SKM-1 (cell line): ENCODE measurements at regions not wholly inside any gene's neighbourhood (a gene's known extent, or its start where the extent isn't known, plus 50 kb on each side); places are given as distances from the start of the nearest gene placed in this dataset.

ENCODE experiments used
- DNase-seq: peaks from one replicate; lab custom pipeline; 2025; ENCODE audit not compliant: unreplicated experiment; lab: John Stamatoyannopoulos, UW

DNA sequence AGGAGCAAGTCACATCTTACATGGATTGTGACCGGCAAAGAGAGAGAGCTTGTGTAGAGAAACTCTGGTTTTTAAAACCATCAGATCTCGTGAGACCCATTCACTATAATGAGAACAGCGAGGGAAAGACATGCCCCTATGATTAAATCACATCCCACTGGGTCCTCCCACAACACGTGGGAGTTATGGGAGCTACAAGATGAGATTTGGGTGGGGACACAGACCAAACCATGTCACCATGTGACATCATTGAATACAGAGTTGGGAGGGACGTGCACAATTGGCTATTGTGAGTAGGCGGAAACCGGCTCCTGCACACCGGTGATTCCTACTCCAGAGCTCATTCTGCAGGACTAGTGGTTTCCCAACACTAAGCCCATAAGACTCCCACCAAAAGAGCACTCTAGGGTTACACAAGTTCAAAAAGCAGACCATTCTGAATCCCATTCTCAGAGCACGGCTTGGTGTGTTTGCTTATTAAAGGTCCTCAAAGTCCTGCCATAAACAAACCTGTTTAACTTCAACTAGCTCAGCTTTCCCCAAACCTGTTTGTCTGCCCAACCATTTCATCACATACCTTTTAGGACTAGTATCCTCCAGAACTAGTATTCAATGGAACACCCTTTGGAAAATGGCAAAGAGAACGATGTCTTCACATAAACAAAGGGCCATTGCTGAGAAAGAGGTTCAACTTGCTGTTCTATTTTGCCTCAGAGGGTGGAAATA lies 167.6 kb downstream of the TLE3 start:
- no peak for DNase-seq

DNA sequence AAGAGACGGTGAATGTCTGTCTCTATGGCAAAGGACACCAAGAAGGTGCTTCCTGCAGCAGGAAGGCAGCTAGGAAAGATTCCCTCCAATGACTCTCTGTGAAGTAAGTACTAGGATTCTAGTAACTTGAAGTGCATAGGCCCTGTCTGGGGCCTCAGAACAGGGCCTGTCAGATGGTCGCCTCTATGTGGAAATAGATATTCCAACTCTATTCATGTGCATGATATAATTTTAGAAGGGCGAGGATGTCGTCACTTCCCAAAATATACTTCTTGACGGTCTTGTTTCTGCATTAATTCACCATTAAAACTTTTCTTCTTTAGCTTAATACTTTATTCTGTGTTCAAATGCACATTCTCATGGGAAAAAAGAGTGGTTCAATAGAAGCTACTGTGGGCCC lies 167.0 kb downstream of the TLE3 start:
- DNase-seq = no peak

DNA sequence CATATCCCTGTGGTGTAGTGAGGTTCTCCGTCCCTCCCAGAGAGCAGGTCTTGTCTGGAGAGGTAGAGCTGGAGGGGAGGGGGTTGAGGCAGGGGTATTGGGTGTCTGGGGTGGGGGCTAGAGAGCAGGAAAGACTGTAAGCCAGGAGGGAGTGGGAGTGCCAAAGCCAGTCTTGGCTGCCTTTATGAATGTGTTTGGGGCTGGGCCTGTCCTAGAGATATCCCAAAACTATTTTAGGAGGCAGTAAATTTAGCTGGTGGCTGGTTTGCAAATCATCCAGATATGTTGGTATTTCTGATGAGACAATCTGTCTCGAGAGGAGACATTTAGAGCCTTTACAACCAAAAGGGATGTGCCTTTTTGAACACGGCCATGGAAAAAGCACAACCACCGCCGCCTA lies 166.6 kb downstream of the TLE3 start:
- DNase-seq = no peak

DNA sequence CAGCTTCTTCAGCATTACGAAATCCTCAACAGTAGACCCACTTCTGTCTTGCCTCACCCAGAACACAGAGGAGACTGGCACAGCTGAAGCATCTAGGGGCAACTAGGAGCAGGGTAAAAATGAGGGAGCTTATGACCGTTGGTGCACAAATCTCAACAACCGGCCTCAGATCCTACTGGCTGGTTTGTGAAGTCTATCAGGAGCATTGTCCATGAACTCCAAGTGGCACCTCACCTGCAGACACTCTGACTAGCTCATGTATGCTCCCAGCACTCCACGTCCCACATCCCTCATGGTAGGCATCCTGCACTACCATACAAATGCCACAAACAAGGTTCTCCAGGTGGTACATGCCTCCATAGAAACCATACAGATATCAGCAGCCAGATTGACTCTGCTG lies 163.1 kb downstream of the TLE3 start:
- DNase-seq = no peak

DNA sequence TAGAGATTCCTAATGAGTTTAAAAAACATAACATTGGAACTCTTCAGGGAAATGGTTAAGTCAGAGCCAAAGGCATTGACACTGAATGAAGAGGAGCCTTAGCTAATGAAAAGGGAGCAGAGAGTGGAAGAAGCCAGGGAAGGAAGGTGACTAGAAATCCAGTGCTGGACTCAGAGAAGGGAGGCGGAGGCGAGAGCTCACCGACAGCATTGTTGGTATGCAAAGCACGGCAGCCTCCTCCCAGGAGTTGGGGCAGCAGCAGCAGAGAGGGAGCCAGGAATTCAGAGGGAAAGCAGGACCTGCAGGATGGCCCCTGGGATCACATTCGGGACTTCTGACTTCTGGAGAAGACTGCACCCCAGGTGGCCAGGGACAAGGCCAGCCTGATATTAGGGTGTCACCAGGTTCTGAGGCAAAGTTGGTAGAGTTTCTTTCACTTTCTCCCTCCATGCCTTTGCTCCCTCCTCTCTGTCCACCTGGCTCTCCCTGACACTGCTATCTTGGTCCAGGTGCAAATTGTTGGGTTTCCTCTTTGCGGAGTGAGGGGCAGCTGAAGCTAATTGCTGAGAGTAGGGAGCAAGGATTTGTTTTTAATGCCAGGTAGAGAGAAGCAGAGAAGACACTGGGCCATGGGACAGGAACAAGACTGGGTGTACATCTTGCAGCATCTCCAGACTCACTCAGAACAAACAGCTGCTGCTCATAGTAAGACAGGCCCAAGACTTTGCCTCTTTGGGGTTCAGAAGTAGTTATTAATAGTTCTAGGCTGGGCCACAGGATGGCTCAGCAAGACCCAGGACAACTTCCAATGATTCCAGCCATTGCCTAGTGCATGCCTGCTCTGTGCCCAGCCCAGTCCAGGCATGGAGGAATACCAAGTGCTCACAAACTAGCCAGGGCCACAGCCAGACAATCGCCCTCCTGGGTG lies 157.9 kb downstream of the TLE3 start:
- no peak for DNase-seq

DNA sequence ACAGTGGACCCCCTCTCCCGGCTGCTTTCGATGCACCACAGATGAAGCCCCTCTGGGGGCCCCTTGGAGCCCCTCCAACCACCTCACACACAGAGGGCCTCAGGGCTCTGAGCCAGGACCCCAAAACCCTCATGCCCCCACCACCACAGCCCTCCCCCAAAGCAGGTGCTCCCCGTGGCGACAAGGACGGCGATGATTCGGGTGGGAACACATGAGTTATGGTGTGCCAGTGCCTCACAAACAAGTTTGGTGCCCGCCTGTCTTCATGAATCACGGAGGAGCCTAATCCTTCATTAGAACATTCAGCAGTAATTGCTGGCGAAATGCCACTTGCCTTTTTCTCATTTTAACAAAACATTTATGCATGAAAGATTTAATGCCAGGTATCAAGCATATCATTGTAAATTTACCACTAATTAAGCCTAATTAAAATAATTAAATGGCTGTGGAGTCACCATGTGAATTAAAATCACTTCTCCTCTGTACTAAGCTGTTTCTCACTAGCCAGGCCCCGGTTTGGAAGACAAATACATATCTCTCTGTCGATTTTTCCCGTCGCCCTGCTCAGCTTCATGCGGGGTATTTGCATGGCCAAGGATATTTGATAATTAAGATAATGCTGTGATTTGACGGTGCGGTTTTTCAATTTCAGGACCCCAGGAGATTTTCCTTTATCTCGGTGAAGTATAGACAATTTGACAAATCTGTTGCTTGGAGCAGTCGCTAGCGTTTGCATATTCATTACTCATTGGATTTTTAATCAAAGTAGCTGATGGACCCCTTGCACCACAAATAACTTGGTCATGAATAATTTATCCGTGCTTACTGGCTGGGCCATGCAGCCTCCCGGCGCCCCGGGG lies 157.0 kb downstream of the TLE3 start:
- no peak for DNase-seq

DNA sequence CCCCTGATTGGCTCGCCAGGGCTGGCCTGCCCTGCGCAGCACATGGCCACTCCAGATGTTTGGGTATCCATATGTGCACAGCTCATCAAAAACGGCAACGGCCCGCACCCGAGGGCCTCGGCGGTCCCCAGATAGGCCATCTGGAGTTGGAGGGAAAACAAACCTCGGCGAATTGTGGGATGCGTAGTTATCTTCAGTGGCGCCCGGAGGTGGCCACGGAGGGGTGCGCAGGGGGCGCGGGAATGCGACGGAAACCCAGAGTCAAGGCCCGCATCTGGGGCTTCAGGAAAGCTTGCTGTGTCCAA lies 156.5 kb downstream of the TLE3 start:
- no peak for DNase-seq

DNA sequence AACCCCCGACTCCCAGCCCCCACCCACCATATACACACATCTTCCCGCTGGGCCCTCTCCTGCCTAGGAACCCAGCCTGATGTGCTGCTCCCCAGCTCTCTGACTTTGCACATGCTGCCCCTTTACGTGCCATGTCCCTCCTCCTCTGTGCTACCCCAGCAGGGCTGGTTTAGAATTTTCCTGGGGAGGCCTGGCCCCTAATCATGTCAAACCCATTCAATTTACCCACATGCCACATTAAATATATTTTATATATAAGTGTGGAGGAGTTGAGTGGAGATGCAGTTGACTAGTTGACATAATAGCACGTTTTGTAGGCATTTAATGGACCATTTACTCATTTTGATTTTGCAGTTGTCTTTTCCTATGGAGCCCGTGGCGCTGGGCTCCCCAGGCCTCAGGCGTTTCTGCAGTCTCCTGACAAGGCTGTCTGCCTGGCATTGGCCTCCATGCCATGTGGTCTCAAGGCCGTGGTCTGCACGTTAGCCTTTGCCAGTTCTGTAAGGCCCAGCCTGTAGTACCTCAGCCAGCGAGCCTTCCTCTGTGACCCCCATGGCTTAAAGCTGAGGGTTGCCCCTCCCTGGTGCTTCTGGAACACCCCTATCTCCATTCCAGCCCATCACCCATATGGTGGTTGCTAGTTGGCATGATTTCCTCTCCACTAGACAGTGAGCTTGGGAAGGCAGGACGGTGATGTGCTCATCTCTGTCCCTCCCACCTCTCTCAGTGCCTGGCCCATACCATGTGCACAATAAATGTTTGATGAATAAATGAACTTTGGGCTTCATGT lies 155.8 kb downstream of the TLE3 start:
- no peak for DNase-seq

DNA sequence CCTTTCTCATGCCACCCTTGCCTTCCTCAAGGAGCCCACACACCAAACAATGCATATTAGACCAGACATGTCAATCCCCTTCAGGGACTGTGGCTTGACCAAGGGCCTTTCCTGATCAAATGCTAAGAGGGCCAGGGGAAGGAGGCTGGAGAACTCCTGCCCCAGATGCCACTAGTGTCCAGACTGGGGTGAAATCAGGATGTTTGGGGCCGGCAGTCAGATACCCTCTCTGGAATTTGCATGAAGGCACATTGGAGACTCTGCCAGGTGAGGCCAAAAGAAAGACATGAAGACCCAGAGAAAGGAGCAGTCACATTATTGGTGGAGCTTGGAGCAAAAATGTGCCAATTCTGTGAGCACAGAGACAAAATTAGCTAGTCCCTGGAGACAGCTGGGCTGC lies 154.1 kb downstream of the TLE3 start:
- DNase-seq = no peak

DNA sequence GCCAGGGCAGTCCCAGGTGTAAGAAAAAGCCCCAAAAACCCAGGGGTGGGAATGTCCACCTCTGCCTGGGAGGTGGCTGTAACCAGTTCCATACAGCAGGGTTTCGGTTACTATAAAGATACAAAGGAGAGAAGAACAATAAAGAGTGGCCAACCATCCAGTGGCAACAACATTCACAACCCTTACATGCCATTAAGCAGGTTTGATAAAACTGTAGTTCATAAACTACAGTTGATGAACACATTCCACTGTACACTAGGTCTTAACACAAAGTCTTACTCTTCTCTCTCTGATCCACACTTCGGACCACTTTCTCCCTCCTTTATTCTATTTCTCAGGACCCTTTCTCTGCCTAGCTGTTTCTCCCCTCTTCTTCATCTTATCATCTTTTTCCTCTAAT lies 152.0 kb downstream of the TLE3 start:
- no peak for DNase-seq

DNA sequence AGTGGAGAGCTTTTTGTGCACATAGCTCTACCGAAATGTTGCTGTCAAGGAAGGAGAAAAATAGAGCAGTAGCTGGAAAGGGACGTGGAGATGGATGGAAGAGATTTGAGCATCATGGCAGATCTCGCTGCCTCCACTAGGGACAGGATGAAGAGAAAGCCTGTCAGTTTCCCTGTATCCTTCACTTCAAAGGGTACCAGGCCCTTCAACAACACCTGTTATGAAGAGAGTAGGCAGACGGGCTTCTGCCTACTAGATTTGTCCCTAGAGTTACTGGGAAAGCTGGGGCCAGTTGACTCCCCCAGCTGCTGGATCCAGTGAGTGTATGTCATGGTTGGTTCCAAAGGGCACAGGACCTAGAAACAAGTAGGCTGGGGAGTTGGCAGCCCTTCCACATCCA lies 150.8 kb downstream of the TLE3 start:
- DNase-seq = no peak

DNA sequence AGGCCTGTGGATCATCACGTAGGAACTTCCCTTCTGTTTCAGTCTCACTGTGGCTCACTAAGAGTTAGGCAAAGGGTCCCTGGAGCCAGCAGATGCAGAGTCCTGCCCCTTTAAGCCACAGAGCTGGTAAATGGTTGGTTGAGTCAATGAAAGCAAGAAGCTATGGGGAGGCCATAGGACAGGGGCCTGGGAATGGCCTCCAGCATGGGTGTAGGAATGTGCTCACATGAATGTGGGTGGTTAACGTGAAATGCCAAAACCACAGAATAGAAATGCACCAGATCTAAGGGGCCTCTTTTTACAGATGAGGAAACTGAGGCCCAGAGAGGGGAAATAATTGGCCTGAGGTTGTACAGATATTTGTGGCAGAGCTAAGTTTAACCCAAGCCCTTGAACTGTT lies 150.3 kb downstream of the TLE3 start:
- DNase-seq = no peak

DNA sequence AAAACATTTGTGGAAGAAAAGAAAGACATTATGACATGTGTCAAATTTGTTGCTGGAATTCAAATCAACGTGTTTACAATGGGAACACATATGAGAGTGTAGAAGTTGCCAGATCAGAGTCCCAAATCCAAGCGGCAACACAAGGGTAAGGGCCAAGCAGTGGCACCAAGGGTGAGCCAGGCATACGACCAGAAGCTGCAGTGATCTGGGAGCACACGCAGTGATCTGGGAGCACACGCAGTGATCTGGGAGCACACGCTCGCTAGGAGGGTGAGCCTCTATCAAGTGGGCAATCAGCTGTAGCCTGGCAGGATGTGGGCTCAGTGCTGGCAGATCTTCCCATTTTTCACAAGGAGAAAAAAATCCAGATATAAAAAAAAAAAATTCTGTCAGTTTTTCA lies 148.2 kb downstream of the TLE3 start:
- no peak for DNase-seq

DNA sequence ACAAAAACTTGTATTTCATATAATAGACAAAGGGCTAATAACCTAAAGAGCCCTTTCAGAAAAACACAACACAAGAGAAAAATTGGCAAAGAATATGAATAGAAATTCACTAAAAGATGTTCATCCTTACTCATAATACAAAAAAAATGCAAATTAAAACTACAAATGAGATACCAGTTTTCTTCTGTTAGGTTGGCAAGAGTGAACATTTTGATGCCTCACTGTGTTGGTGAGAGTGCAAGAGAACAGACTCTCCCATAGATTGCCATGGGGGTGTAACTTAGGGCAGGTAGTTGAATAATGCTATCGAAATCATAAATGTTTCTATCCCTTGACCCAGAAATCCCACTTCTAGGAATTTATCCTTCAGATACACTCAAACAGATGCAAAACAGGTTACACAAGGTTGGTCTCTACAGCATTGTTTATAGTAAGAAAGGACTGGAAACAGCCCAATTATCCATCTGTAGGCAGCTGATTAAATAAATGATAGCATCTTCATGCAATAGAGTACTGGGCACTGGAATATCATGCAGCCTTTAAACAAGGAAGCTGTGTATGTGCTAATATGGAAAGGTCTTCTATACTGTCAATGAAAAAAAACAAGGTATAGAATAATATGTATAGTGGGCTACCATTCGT lies 146.3 kb downstream of the TLE3 start:
- no peak for DNase-seq

DNA sequence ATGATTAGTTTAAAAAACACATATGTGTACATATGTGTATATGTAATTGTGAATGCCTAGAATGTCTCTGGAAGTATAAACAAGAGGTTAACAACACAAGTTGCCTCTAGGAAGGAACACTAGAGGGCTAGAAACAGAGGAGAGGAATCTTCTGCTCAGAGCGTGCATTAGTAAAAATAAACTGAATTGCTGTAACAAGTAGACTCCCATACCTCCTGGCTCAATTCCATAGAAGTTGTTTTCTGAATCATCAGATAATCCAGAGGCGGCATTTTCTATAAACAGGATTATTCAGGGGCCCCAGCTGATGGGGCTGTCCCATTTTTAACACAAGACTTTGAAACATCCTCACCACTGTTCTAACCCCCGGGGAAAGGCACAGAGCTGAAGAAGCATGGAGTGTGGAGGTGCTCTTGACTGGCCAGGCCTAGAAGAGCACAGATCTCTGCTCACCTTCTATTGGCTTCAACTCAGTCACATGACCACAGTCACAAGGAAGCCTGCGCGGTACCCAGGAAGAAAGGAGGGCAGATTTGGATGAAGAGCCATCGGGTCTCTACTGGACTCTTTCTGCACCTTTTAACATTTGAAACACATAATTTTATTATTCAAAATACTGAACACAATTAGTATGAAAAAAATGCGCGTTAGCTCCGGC lies 145.7 kb downstream of the TLE3 start:
- no peak for DNase-seq

DNA sequence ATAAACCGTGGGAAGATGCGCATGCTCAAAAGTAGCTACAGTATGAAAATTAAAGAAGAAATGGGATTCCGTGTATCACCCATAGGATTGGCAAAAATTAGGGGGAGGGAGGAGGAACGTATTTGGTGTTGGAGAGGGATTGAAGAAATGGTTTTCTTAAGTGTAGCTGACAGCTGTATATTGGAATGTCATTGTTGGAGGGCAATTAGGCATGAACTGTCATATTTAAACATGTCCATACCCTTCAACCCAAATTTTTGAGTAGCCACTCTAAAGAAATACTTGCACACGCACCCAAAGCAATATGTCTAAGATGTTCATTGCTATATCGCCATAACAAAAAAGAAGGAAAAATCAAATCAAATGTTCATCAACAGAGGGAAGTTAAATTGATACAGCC lies 144.7 kb downstream of the TLE3 start:
- no peak for DNase-seq

DNA sequence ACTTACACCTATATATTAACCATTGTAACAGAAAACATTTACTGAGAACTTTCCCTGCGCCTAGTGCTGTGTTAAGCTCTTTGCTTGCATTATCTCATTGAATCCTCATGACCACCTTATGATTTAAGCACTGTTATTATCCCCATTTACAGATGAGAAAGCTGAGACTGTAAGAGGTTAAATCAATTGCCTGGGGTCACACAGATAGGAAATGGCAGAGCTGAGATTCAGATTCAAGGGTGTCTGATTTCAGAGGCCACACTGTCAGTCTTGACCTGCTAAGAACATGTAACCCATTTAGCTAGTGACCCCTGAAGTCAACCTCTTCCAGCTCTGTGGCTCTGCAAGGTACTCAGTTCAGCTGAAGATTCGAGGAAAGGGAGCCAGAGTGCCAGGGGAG lies 143.9 kb downstream of the TLE3 start:
- no peak for DNase-seq

DNA sequence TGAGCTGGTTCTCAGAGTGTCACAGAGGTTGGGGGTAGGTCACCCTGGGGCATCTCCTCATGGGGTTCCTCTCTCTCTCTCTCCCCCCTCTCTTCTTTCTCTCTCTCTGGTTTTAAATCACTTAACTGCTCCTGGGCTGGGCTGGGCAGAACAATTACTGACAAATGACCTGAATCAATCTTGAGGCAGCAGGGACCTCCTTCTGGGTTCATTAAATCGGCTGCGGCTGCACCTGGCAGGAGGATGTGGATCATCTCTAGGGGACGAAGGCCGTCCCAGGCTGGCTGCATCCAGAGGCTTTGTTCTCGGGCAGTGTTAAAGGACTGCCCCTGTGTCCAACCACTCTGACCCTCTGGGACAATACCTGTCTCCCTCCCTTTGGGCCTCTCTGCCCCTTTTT lies 143.1 kb downstream of the TLE3 start:
- no peak for DNase-seq

DNA sequence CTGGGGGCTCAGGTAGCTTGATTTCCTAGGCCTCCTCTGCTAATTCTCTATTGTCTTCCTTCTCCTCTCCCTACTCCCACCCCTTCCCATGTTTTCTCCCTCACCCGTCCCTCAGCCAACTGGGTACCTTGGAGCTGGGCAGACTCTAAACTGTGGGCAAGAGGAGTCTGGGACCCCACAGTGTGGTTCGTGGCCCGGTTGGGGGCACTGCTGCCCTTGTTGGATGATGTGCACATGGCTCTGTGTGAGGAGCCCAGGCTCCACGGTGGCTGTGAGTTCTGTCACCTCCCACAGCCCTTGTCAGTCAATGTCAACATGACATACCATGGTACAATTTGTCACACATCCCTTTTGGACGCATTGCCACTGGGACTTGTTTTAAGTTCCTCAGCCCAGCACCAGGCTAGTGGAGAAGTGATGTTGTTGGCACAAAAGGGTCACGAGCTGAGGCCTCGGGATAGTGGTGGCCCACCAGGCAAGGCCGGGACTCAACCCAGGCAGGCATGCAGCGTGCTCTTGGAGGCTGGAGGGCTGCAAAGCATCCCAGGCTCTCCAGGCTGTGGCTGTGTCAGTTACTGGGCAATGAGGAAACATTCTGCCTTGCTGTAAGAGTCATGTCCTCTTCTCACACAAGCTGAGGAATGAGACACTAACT lies 142.3 kb downstream of the TLE3 start:
- DNase-seq = no peak
